Adipose tissue (tissue), 3 donors: ENCODE measurements at regions not wholly inside any gene's neighbourhood (a gene's known extent, or its start where the extent isn't known, plus 50 kb on each side); places are given as distances from the start of the nearest gene placed in this dataset.

Experiments
- H3K27ac ChIP-seq: one replicate; pipeline ENCODE4 v1.5.1; 2013; ENCODE audit warnings: low read depth, low read length
- WGBS, 3 donors: extraction: QIAGEN DNeasy Blood & Tissue Kit; methylation state at CpG; one replicate each; pipeline ENCODE4 v1.1.7; 2013; 5-methylcytosine and 5-hydroxymethylcytosine counted together
- donor health status: healthy with polysubstance abuse.
- donor health status: Bipolar disorder and iron deficiency.
- donor health status: healthy.

- H3K27ac ChIP-seq, result no peak overlapping the region
- 81 to 94% (median 83%) methylated on average over 1 of the region's 1 CpG for WGBS, 3 donors
These were observed 2325.2 kb downstream of the PCDH7 start for GRCh38 chr4:33045334-33045733.

GRCh38 chr4:33052241-33052640 lies 2332.1 kb downstream of the PCDH7 start:
- 58 to 72% (median 68%) methylated on average over 5 of the region's 5 CpGs for WGBS, 3 donors
- no peak overlapping the region for H3K27ac ChIP-seq

GRCh38 chr4:33054161-33054560 lies 2334.0 kb downstream of the PCDH7 start:
- H3K27ac ChIP-seq, result no peak overlapping the region

GRCh38 chr4:33054656-33055196 lies 2334.6 kb downstream of the PCDH7 start:
- no peak overlapping the region for H3K27ac ChIP-seq
- 60 to 68% (median 65%) methylated on average over 3 of the region's 3 CpGs for WGBS, 3 donors

GRCh38 chr4:33057736-33058135 lies 2337.6 kb downstream of the PCDH7 start:
- H3K27ac ChIP-seq, result no peak overlapping the region
- 71 to 75% (median 72%) methylated on average over 1 of the region's 1 CpG for WGBS, 3 donors

- H3K27ac ChIP-seq, result no peak overlapping the region
These were observed 2338.8 kb downstream of the PCDH7 start for GRCh38 chr4:33058998-33059397.

GRCh38 chr4:33060674-33061542 lies 2340.7 kb downstream of the PCDH7 start:
- WGBS, 3 donors, result 39 to 58% (median 54%) methylated on average over 12 of the region's 12 CpGs

GRCh38 chr4:33061727-33062126 lies 2341.6 kb downstream of the PCDH7 start:
- H3K27ac ChIP-seq, result no peak overlapping the region

More at GRCh38 chr4:33060674-33061542, 2340.7 kb downstream of the PCDH7 start:
- H3K27ac ChIP-seq, result no peak overlapping the region

- WGBS, 3 donors, result 66 to 76% (median 70%) methylated on average over 3 of the region's 3 CpGs
- H3K27ac ChIP-seq, result no peak overlapping the region
These were observed 2342.1 kb downstream of the PCDH7 start for GRCh38 chr4:33062155-33062806.

GRCh38 chr4:33063241-33063640 lies 2343.1 kb downstream of the PCDH7 start:
- H3K27ac ChIP-seq, result no peak overlapping the region
- 48 to 66% (median 55%) methylated on average over 2 of the region's 2 CpGs for WGBS, 3 donors

- no peak overlapping the region for H3K27ac ChIP-seq
- 72 to 91% (median 86%) methylated on average over 1 of the region's 1 CpG for WGBS, 3 donors
These were observed 2344.1 kb downstream of the PCDH7 start for GRCh38 chr4:33064238-33064637.

- 81 to 93% (median 90%) methylated on average over 8 of the region's 8 CpGs for WGBS, 3 donors
- no peak overlapping the region for H3K27ac ChIP-seq
These were observed 2345.6 kb downstream of the PCDH7 start for GRCh38 chr4:33065749-33066148.

GRCh38 chr4:33067221-33067620 lies 2347.1 kb downstream of the PCDH7 start:
- WGBS, 3 donors, result 27 to 61% (median 36%) methylated on average over 1 of the region's 1 CpG

GRCh38 chr4:33068539-33068938 lies 2348.4 kb downstream of the PCDH7 start:
- WGBS, 3 donors, result 59 to 79% (median 78%) methylated on average over 1 of the region's 1 CpG
- no peak overlapping the region for H3K27ac ChIP-seq

More at GRCh38 chr4:33067221-33067620, 2347.1 kb downstream of the PCDH7 start:
- H3K27ac ChIP-seq, result no peak overlapping the region

- no peak overlapping the region for H3K27ac ChIP-seq
- 30 to 44% (median 37%) methylated on average over 3 of the region's 3 CpGs for WGBS, 3 donors
These were observed 2351.4 kb downstream of the PCDH7 start for GRCh38 chr4:33071535-33071934.

GRCh38 chr4:33072298-33073089 lies 2352.3 kb downstream of the PCDH7 start:
- H3K27ac ChIP-seq, result no peak overlapping the region
- 31 to 49% (median 46%) methylated on average over 5 of the region's 5 CpGs for WGBS, 3 donors

- no peak overlapping the region for H3K27ac ChIP-seq
- WGBS, 3 donors, result 23 to 59% (median 41%) methylated on average over 1 of the region's 1 CpG
These were observed 2353.6 kb downstream of the PCDH7 start for GRCh38 chr4:33073811-33074210.

GRCh38 chr4:33078145-33078544 lies 2358.0 kb downstream of the PCDH7 start:
- 75 to 97% (median 93%) methylated on average over 2 of the region's 2 CpGs for WGBS, 3 donors

GRCh38 chr4:33080275-33080674 lies 2360.1 kb downstream of the PCDH7 start:
- 36 to 61% (median 59%) methylated on average over 2 of the region's 2 CpGs for WGBS, 3 donors
- H3K27ac ChIP-seq, result no peak overlapping the region

More at GRCh38 chr4:33078145-33078544, 2358.0 kb downstream of the PCDH7 start:
- no peak overlapping the region for H3K27ac ChIP-seq
